ENCODE measurements at regions not wholly inside any gene's neighbourhood (a gene's known extent, or its start where the extent isn't known, plus 50 kb on each side); places are given as distances from the start of the nearest gene placed in this dataset.

GRCh38 chrX:150018931-150019361 is 80.7 kb upstream of the EOLA2 start:
- TF ChIP-seq POLR2A (IDR thresholded peaks at IDR 0.05) (no peak), EP300 (IDR thresholded peaks at IDR 0.05) (no peak), POLR2AphosphoS5 (IDR thresholded peaks at IDR 0.05) (no peak)
- TF ChIP-seq, protein P1, sequence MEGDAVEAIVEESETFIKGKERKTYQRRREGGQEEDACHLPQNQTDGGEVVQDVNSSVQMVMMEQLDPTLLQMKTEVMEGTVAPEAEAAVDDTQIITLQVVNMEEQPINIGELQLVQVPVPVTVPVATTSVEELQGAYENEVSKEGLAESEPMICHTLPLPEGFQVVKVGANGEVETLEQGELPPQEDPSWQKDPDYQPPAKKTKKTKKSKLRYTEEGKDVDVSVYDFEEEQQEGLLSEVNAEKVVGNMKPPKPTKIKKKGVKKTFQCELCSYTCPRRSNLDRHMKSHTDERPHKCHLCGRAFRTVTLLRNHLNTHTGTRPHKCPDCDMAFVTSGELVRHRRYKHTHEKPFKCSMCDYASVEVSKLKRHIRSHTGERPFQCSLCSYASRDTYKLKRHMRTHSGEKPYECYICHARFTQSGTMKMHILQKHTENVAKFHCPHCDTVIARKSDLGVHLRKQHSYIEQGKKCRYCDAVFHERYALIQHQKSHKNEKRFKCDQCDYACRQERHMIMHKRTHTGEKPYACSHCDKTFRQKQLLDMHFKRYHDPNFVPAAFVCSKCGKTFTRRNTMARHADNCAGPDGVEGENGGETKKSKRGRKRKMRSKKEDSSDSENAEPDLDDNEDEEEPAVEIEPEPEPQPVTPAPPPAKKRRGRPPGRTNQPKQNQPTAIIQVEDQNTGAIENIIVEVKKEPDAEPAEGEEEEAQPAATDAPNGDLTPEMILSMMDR (IDR thresholded peaks at IDR 0.05): no peak
